Epithelial cell of prostate (primary cell): ENCODE measurements at regions not wholly inside any gene's neighbourhood (a gene's known extent, or its start where the extent isn't known, plus 50 kb on each side); places are given as distances from the start of the nearest gene placed in this dataset.
"Not testable (repeated sequence)": the region's sequence is repeated elsewhere in the genome, so short reads cannot be mapped to it uniquely, and the experiment has no call there.

ENCODE experiments used
- DNase-seq: peaks from one replicate; pipeline ENCODE4 v3.0.0-alpha.2; 2011; ENCODE audit warnings: low read depth, low spot score
- H3K27ac ChIP-seq: fragments of 450-650 bp; 2 replicates; pipeline ENCODE4 v1.5.1; 2017; ENCODE audit warnings: mild to moderate bottlenecking

- H3K27ac ChIP-seq, result peak overlapping the region; percentile 47
- not testable (repeated sequence) for DNase-seq
Measured at GRCh38 chr11:49327766-49328165, 119.4 kb upstream of the FOLH1 start.

GRCh38 chr11:49326651-49327050 is 118.2 kb upstream of the FOLH1 start:
- not testable (repeated sequence) for DNase-seq
- H3K27ac ChIP-seq, result peak overlapping the region; percentile 47

GRCh38 chr11:49316180-49316579 is 107.8 kb upstream of the FOLH1 start:
- H3K27ac ChIP-seq, result no peak overlapping the region
- DNase-seq, result no peak

GRCh38 chr11:49303080-49303479 is 94.7 kb upstream of the FOLH1 start:
- H3K27ac ChIP-seq, result no peak overlapping the region
- DNase-seq, result no peak

- H3K27ac ChIP-seq, result no peak overlapping the region
- DNase-seq, result no peak
Measured at GRCh38 chr11:49302360-49302759, 94.0 kb upstream of the FOLH1 start.

GRCh38 chr11:49298017-49298416 is 89.6 kb upstream of the FOLH1 start:
- H3K27ac ChIP-seq, DNase-seq: not testable (repeated sequence)

- H3K27ac ChIP-seq, DNase-seq: not testable (repeated sequence)
Measured at GRCh38 chr11:49283911-49284310, 75.5 kb upstream of the FOLH1 start.

GRCh38 chr11:49283282-49283681 is 74.9 kb upstream of the FOLH1 start:
- H3K27ac ChIP-seq, result not testable (repeated sequence)
- DNase-seq, result peak; percentile 10

GRCh38 chr11:49282125-49282524 is 73.7 kb upstream of the FOLH1 start:
- H3K27ac ChIP-seq, DNase-seq: not testable (repeated sequence)

GRCh38 chr11:49277951-49278350 is 69.5 kb upstream of the FOLH1 start:
- not testable (repeated sequence) for H3K27ac ChIP-seq, DNase-seq
